HepG2 (cell line): ENCODE measurements at regions not wholly inside any gene's neighbourhood (a gene's known extent, or its start where the extent isn't known, plus 50 kb on each side); places are given as distances from the start of the nearest gene placed in this dataset.

ENCODE experiments used
- ATAC-seq: fragments of 200-7000 bp; cut with Tn5 transposase; 3 replicates; pipeline ENCODE4 v1.9.1; 2020; ENCODE audit warnings: mild to moderate bottlenecking, moderate library complexity
- BruUV-seq: library from RNA; stranded (reverse); fragments of 400-500 nt; replicated peaks from 2 replicates; lab custom pipeline; 2021; lab: Mats Ljungman, UMichigan
- CTCF ChIA-PET: fragments of 300-600 bp; formaldehyde crosslinking; extraction: SDS; loops from one replicate; lab custom pipeline; 2021; ENCODE audit warnings: low total read pairs, inconsistent platforms, low intra/inter-chr PET ratio; lab: Yijun Ruan, JAX
- POLR2A ChIA-PET: fragments of 350-600 bp; sonication (Branson Sonifier 250); formaldehyde crosslinking; loops from one replicate; lab custom pipeline; 2020; ENCODE audit warnings: antibody characterized with exemption, inconsistent platforms; lab: Yijun Ruan, JAX
- DNase-seq: peaks from one replicate; pipeline ENCODE4 v3.0.0-alpha.2; 2015; ENCODE audit warnings: low spot score
- FAIRE-seq: peaks from 3 replicates; lab custom pipeline; 2011; peaks lifted over from hg19 to GRCh38; lab: Jason Lieb, UNC
- H2AFZ ChIP-seq: one replicate; pipeline ENCODE4 v1.6.1; 2011; ENCODE audit warnings: low read length, inconsistent platforms
- H3K27ac ChIP-seq: fragments of 300-600 bp; 3 replicates; pipeline ENCODE4 v1.8.0; 2011; ENCODE audit warnings: mixed run types, mild to moderate bottlenecking, mixed read lengths, low read length, inconsistent platforms; ENCODE audit not compliant: insufficient read depth; ENCODE audit errors: extremely low read length
- H3K27me3 ChIP-seq, 2 experiments: fragments of 200-600 bp in 1 of 2; 2 replicates in 1 of 2; 3 replicates in 1 of 2; pipeline versions ENCODE4 v1.6.0 to v1.8.0; 2011; ENCODE audit warnings: low read length in 2 of 2, mild to moderate bottlenecking in 2 of 2, moderate library complexity in 2 of 2, inconsistent platforms in 1 of 2; ENCODE audit not compliant: insufficient read depth in 2 of 2, control insufficient read depth in 1 of 2
- H3K36me3 ChIP-seq, 2 experiments: fragments of 200-600 bp in 1 of 2; replicated peaks in 1 of 2; 2 replicates in 1 of 2; 3 replicates in 1 of 2; pipeline versions ENCODE4 v1.5.1 to v1.8.0; 2011; ENCODE audit warnings: low read length in 2 of 2, inconsistent platforms in 1 of 2; ENCODE audit not compliant: insufficient read depth in 2 of 2, control insufficient read depth in 1 of 2
- H3K4me1 ChIP-seq: 2 replicates; pipeline ENCODE4 v1.5.1; 2012; ENCODE audit warnings: low read length, inconsistent platforms; ENCODE audit not compliant: insufficient read depth
- H3K4me2 ChIP-seq: 2 replicates; pipeline ENCODE4 v1.6.0; 2011; ENCODE audit warnings: low read depth, low read length, inconsistent platforms
- H3K4me3 ChIP-seq, 3 experiments: fragments of 200-600 bp in 1 of 3; sonication (generic), shearing (Covaris generic) in 1 of 3; replicated peaks in 1 of 3; 2 replicates each; pipeline ENCODE4 v1.5.1; 2011 to 2016; ENCODE audit warnings: low read length in 3 of 3, inconsistent platforms in 2 of 3, low read depth in 2 of 3, mild to moderate bottlenecking in 2 of 3, control low read depth in 1 of 3, mixed read lengths in 1 of 3; ENCODE audit not compliant: insufficient read depth in 1 of 3
- H3K79me2 ChIP-seq: one replicate; pipeline ENCODE4 v1.6.1; 2011; ENCODE audit warnings: low read length, inconsistent platforms; ENCODE audit not compliant: insufficient read depth
- H3K9ac ChIP-seq: 2 replicates; pipeline ENCODE4 v1.6.0; 2011; ENCODE audit warnings: mild to moderate bottlenecking, low read depth, low read length, inconsistent platforms; ENCODE audit not compliant: insufficient read depth
- H3K9me3 ChIP-seq: 2 replicates; pipeline ENCODE4 v1.5.1; 2012; ENCODE audit warnings: mild to moderate bottlenecking, low read length
- H4K20me1 ChIP-seq: 2 replicates; pipeline ENCODE4 v1.6.0; 2011; ENCODE audit warnings: inconsistent platforms, mild to moderate bottlenecking, low read length, moderate library complexity; ENCODE audit not compliant: insufficient read depth
- CBX1 ChIP-seq: IDR thresholded peaks from one replicate; pipeline ENCODE4 v1.6.1; 2016; ENCODE audit warnings: antibody characterized with exemption, low read depth
- POLR2A ChIP-seq, 2 experiments: IDR thresholded peaks; 2 replicates each; pipeline ENCODE4 v1.6.1; 2011; ENCODE audit warnings: low read depth in 2 of 2, low read length in 2 of 2, mild to moderate bottlenecking in 1 of 2, moderate library complexity in 1 of 2; ENCODE audit not compliant: insufficient read depth in 1 of 2
- SOX13 ChIP-seq, 3 experiments: fragments of 450-650 bp in 1 of 3; sonication (generic) in 1 of 3; formaldehyde crosslinking in 1 of 3; IDR thresholded peaks in 2 of 3; conservative IDR thresholded peaks in 1 of 3; 2 replicates each; pipeline versions ENCODE4 v1.5.0 to v1.6.1; 2016 to 2020; ENCODE audit warnings: antibody characterized with exemption in 1 of 3, mild to moderate bottlenecking in 1 of 3, missing compliant biosample characterization in 1 of 3, missing genetic modification reagents in 1 of 3, moderate library complexity in 1 of 3
- TCF7 ChIP-seq: sonication (generic); IDR thresholded peaks from 2 replicates; pipeline ENCODE4 v1.6.1; 2016; ENCODE audit warnings: antibody characterized with exemption, low read depth
- TEF ChIP-seq: sonication (generic); formaldehyde crosslinking; IDR thresholded peaks from 2 replicates; pipeline ENCODE4 v1.5.0; 2020; ENCODE audit warnings: missing genetic modification reagents
- TIGD3 ChIP-seq: sonication (generic); formaldehyde crosslinking; IDR thresholded peaks from 2 replicates; pipeline ENCODE4 v1.5.1; 2020; ENCODE audit warnings: mild to moderate bottlenecking, missing genetic modification reagents, borderline replicate concordance
- TMF1 ChIP-seq: sonication (generic); formaldehyde crosslinking; IDR thresholded peaks from 2 replicates; pipeline ENCODE4 v1.8.1; 2022; ENCODE audit warnings: low read depth, missing genetic modification reagents
- U2AF2 ChIP-seq: fragments of 200-400 bp; formaldehyde crosslinking; IDR thresholded peaks from 2 replicates; pipeline ENCODE4 v1.6.1; 2017; ENCODE audit warnings: low read depth, mild to moderate bottlenecking, low read length
- ZNF713 ChIP-seq: sonication (generic); formaldehyde crosslinking; IDR thresholded peaks from 2 replicates; pipeline ENCODE4 v1.4.0; 2020; ENCODE audit warnings: mild to moderate bottlenecking, missing genetic modification reagents
- ZSCAN29 ChIP-seq: sonication (generic); formaldehyde crosslinking; conservative IDR thresholded peaks from 2 replicates; pipeline ENCODE4 v1.4.0; 2020; ENCODE audit warnings: mild to moderate bottlenecking, missing genetic modification reagents
- WGBS: methylation state at CpG from one replicate; pipeline ENCODE4 v1.1.6; 2017; ENCODE audit warnings: low lambda C conversion rate; 5-methylcytosine and 5-hydroxymethylcytosine counted together
- in situ Hi-C: cut with HindIII; loops from 2 replicates; pipeline ENCODE4 v1.10.0; 2017; ENCODE audit warnings: low pct_unique_long_range_greater_than_20kb; ENCODE audit not compliant: extremely low pct_ligation_motif_present
- intact Hi-C: fragments of 100-400 bp; cut with micrococcal nuclease; formaldehyde crosslinking; loops from one replicate; pipeline ENCODE4 v1.10.0; 2022; ENCODE audit not compliant: unreplicated experiment

- no peaks in the 10 kb centered on the region for H4K20me1 ChIP-seq
- H3K4me3 ChIP-seq, result no peak overlapping the region
- ChIA-PET POLR2A (no interaction called here), CTCF (no interaction called here)
- ATAC-seq, result no peak
- in situ Hi-C loops, result no loop called here
- H3K36me3 ChIP-seq, result no peaks in the 10 kb centered on the region
- H3K9ac ChIP-seq, result no peak overlapping the region
- no peak overlapping the region for H2AFZ ChIP-seq
- TF ChIP-seq TIGD3 (CRISPR knock-in tag) (no peak), U2AF2 (no peak), ZSCAN29 (CRISPR knock-in tag) (no peak), CBX1 (no peak), TEF (CRISPR knock-in tag) (no peak), SOX13 (IDR thresholded peaks at IDR 0.05) (no peak), SOX13 (CRISPR knock-in tag; conservative IDR thresholded peaks at IDR 0.05 in 1 of 2, IDR thresholded peaks at IDR 0.05 in 1 of 2) (no peak), POLR2A (IDR thresholded peaks at IDR 0.05; ENCODE audit: insufficient read depth in 1 of 2, low read depth in 2 of 2, low read length in 2 of 2) (no peak), TMF1 (CRISPR knock-in tag) (no peak), TCF7 (no peak), ZNF713 (no peak)
- H3K27ac ChIP-seq, result no peak overlapping the region
- no peak for DNase-seq
- no TSS peak for BruUV-seq
- intact Hi-C loops, result no loop called here
- no peaks in the 10 kb centered on the region; a peak in 1 of 5 replicates for H3K27me3 ChIP-seq
- no peak for FAIRE-seq
- WGBS, result 13% methylated on average over 3 of the region's 3 CpGs
- no peaks in the 10 kb centered on the region for H3K79me2 ChIP-seq
- H3K4me2 ChIP-seq, result no peak overlapping the region
- H3K9me3 ChIP-seq, result peaks cover 11% of the 10 kb centered on the region; the same call in 1 of the 2 replicates
- H3K4me1 ChIP-seq, result no peaks in the 10 kb centered on the region
These were observed 75.7 kb upstream of the PTER start for GRCh38 chr10:16361086-16361485.
